SK-N-SH treated with all-trans-retinoic acid at 6 μM for 48 hours (cell line): ENCODE measurements at regions not wholly inside any gene's neighbourhood (a gene's known extent, or its start where the extent isn't known, plus 50 kb on each side); places are given as distances from the start of the nearest gene placed in this dataset.
A peak's percentile ranks its signal among the peaks of the same experiment; 100 is the strongest.

Experiments used
- ATAC-seq: fragments of 200-7000 bp; cut with Tn5 transposase; 3 replicates; pipeline ENCODE4 v1.9.1; 2020; ENCODE audit warnings: mild to moderate bottlenecking, moderate library complexity
- ARNTL ChIP-seq: fragments of 450-650 bp; formaldehyde crosslinking; IDR thresholded peaks from 2 replicates; pipeline ENCODE4 v1.5.0; 2020; ENCODE audit warnings: low read depth, mild to moderate bottlenecking, moderate library complexity, borderline replicate concordance
- BACH2 ChIP-seq: fragments of 250-450 bp; sonication (Bioruptor Pico); IDR thresholded peaks from 2 replicates; pipeline ENCODE4 v1.9.0; 2021; ENCODE audit warnings: mild to moderate bottlenecking, borderline replicate concordance
- CSDC2 ChIP-seq: fragments of 250-450 bp; sonication (Bioruptor Pico); IDR thresholded peaks from 2 replicates; pipeline ENCODE4 v1.5.0; 2020; ENCODE audit warnings: mild to moderate bottlenecking, moderate library complexity
- CSRNP3 ChIP-seq: fragments of 250-450 bp; sonication (Bioruptor Pico); IDR thresholded peaks from 2 replicates; pipeline ENCODE4 v1.5.1; 2021; ENCODE audit warnings: mild to moderate bottlenecking, moderate library complexity
- ESRRG ChIP-seq: fragments of 250-450 bp; sonication (Bioruptor Pico); IDR thresholded peaks from 2 replicates; pipeline ENCODE4 v1.6.1; 2021; ENCODE audit warnings: mild to moderate bottlenecking
- GLIS3 ChIP-seq: fragments of 250-450 bp; sonication (Bioruptor Pico); IDR thresholded peaks from 2 replicates; pipeline ENCODE4 v1.5.0; 2020; ENCODE audit warnings: mild to moderate bottlenecking, moderate library complexity
- ISL1 ChIP-seq: fragments of 250-450 bp; sonication (Bioruptor Pico); IDR thresholded peaks from 2 replicates; pipeline ENCODE4 v2.1.2; 2022; ENCODE audit warnings: mild to moderate bottlenecking, moderate library complexity
- OSR1 ChIP-seq: fragments of 250-450 bp; sonication (Bioruptor Pico); IDR thresholded peaks from 2 replicates; pipeline ENCODE4 v1.8.0; 2022; ENCODE audit warnings: moderate library complexity, mild to moderate bottlenecking, inconsistent platforms
- PPARA ChIP-seq: fragments of 250-450 bp; sonication (Bioruptor Pico); IDR thresholded peaks from 2 replicates; pipeline ENCODE4 v1.5.0; 2020; ENCODE audit warnings: mild to moderate bottlenecking, borderline replicate concordance
- RARB ChIP-seq: fragments of 250-450 bp; sonication (Bioruptor Pico); IDR thresholded peaks from 2 replicates; pipeline ENCODE4 v1.8.0; 2021; ENCODE audit warnings: mild to moderate bottlenecking, moderate library complexity
- SNAI2 ChIP-seq: fragments of 250-450 bp; sonication (Bioruptor Pico); IDR thresholded peaks from 2 replicates; pipeline ENCODE4 v1.5.0; 2020; ENCODE audit warnings: mild to moderate bottlenecking, moderate library complexity
- TCF4 ChIP-seq: fragments of 250-450 bp; sonication (Bioruptor Pico); IDR thresholded peaks from 2 replicates; pipeline ENCODE4 v1.8.0; 2021; ENCODE audit warnings: mild to moderate bottlenecking, moderate library complexity, borderline replicate concordance
- TOX ChIP-seq: fragments of 250-450 bp; sonication (Bioruptor Pico); IDR thresholded peaks from 2 replicates; pipeline ENCODE4 v1.8.0; 2021; ENCODE audit warnings: mild to moderate bottlenecking, moderate library complexity, borderline replicate concordance
- ZC3H10 ChIP-seq: fragments of 250-450 bp; sonication (Bioruptor Pico); IDR thresholded peaks from 2 replicates; pipeline ENCODE4 v1.5.1; 2021; ENCODE audit warnings: mild to moderate bottlenecking, moderate library complexity
- ZFP3 ChIP-seq: fragments of 250-450 bp; sonication (Bioruptor Pico); IDR thresholded peaks from 2 replicates; pipeline ENCODE4 v1.5.0; 2020; ENCODE audit warnings: mild to moderate bottlenecking, moderate library complexity
- ZFP30 ChIP-seq: fragments of 450-650 bp; formaldehyde crosslinking; IDR thresholded peaks from 2 replicates; pipeline ENCODE4 v1.5.0; 2022; ENCODE audit warnings: mild to moderate bottlenecking, moderate library complexity
- ZNF565 ChIP-seq: fragments of 450-650 bp; formaldehyde crosslinking; conservative IDR thresholded peaks from 2 replicates; pipeline ENCODE4 v1.5.0; 2020; ENCODE audit warnings: low read depth, mild to moderate bottlenecking, moderate library complexity
- ZNF70 ChIP-seq: fragments of 450-650 bp; formaldehyde crosslinking; IDR thresholded peaks from 2 replicates; pipeline ENCODE4 v1.5.0; 2020; ENCODE audit warnings: mild to moderate bottlenecking, moderate library complexity
- ZNF8 ChIP-seq: fragments of 450-650 bp; formaldehyde crosslinking; IDR thresholded peaks from 2 replicates; pipeline ENCODE4 v1.5.0; 2020; ENCODE audit warnings: mild to moderate bottlenecking, moderate library complexity
- TF ChIP-seq, protein P1 (sequence below): fragments of 250-450 bp; sonication (Bioruptor Pico); IDR thresholded peaks from 2 replicates; pipeline ENCODE4 v1.5.0; 2020; ENCODE audit warnings: mild to moderate bottlenecking, moderate library complexity
- TF ChIP-seq, protein P2 (sequence below): fragments of 250-450 bp; sonication (Bioruptor Pico); IDR thresholded peaks from 2 replicates; pipeline ENCODE4 v1.5.1; 2020; ENCODE audit warnings: low read depth, mild to moderate bottlenecking, moderate library complexity

- peak; percentile 63 for TF ChIP-seq ISL1 (CRISPR knock-in tag)
- TF ChIP-seq TOX (CRISPR knock-in tag) = no peak
- no peak; the same call in 2 of the 3 replicates for ATAC-seq
Observed at GRCh38 chr4:157929486-157929885, 243.3 kb downstream of the GASK1B start.

- ATAC-seq = no peak
- TF ChIP-seq ZNF565 (CRISPR knock-in tag) = no peak
- TF ChIP-seq ZFP3 (CRISPR knock-in tag) = no peak
- no peak for TF ChIP-seq SNAI2 (CRISPR knock-in tag)
- no peak for TF ChIP-seq TOX (CRISPR knock-in tag)
- TF ChIP-seq ARNTL (CRISPR knock-in tag) = no peak
- TF ChIP-seq ISL1 (CRISPR knock-in tag) = peak; percentile 94
Observed at GRCh38 chr4:157918036-157918832, 254.6 kb downstream of the GASK1B start.

- TF ChIP-seq TCF4 (peak; percentile 48; the same call in 1 of the 2 replicates), ZNF8 (CRISPR knock-in tag) (no peak), ARNTL (CRISPR knock-in tag) (no peak)
- ATAC-seq = peak; percentile 17; the same call in 1 of the 3 replicates
Observed at GRCh38 chr4:157912212-157912611, 260.6 kb downstream of the GASK1B start.

GRCh38 chr4:157911662-157912061 is 261.2 kb downstream of the GASK1B start:
- TF ChIP-seq TCF4 (peak; percentile 61), ISL1 (CRISPR knock-in tag) (peak; percentile 41), PPARA (CRISPR knock-in tag) (no peak)
- ATAC-seq = no peak; the same call in 2 of the 3 replicates

- ATAC-seq = no peak
- TF ChIP-seq ZNF565 (CRISPR knock-in tag) (no peak), ZFP3 (CRISPR knock-in tag) (no peak), SNAI2 (CRISPR knock-in tag) (no peak), TCF4 (no peak), TOX (CRISPR knock-in tag) (no peak), ZNF70 (CRISPR knock-in tag) (no peak), ZFP30 (no peak), ESRRG (CRISPR knock-in tag) (no peak), GLIS3 (CRISPR knock-in tag) (no peak), CSRNP3 (CRISPR knock-in tag) (no peak), RARB (CRISPR knock-in tag) (no peak), ISL1 (CRISPR knock-in tag) (no peak), ZC3H10 (CRISPR knock-in tag) (no peak), CSDC2 (CRISPR knock-in tag) (no peak), BACH2 (CRISPR knock-in tag) (no peak), OSR1 (CRISPR knock-in tag) (no peak), PPARA (CRISPR knock-in tag) (no peak)
- TF ChIP-seq, protein P1, sequence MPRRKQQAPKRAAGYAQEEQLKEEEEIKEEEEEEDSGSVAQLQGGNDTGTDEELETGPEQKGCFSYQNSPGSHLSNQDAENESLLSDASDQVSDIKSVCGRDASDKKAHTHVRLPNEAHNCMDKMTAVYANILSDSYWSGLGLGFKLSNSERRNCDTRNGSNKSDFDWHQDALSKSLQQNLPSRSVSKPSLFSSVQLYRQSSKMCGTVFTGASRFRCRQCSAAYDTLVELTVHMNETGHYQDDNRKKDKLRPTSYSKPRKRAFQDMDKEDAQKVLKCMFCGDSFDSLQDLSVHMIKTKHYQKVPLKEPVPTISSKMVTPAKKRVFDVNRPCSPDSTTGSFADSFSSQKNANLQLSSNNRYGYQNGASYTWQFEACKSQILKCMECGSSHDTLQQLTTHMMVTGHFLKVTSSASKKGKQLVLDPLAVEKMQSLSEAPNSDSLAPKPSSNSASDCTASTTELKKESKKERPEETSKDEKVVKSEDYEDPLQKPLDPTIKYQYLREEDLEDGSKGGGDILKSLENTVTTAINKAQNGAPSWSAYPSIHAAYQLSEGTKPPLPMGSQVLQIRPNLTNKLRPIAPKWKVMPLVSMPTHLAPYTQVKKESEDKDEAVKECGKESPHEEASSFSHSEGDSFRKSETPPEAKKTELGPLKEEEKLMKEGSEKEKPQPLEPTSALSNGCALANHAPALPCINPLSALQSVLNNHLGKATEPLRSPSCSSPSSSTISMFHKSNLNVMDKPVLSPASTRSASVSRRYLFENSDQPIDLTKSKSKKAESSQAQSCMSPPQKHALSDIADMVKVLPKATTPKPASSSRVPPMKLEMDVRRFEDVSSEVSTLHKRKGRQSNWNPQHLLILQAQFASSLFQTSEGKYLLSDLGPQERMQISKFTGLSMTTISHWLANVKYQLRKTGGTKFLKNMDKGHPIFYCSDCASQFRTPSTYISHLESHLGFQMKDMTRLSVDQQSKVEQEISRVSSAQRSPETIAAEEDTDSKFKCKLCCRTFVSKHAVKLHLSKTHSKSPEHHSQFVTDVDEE (CRISPR knock-in tag) = no peak
- TF ChIP-seq, protein P2, sequence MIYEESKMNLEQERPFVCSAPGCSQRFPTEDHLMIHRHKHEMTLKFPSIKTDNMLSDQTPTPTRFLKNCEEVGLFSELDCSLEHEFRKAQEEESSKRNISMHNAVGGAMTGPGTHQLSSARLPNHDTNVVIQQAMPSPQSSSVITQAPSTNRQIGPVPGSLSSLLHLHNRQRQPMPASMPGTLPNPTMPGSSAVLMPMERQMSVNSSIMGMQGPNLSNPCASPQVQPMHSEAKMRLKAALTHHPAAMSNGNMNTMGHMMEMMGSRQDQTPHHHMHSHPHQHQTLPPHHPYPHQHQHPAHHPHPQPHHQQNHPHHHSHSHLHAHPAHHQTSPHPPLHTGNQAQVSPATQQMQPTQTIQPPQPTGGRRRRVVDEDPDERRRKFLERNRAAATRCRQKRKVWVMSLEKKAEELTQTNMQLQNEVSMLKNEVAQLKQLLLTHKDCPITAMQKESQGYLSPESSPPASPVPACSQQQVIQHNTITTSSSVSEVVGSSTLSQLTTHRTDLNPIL (CRISPR knock-in tag) = no peak
- TF ChIP-seq, all 23 proteins: peak for 0
Observed at GRCh38 chr4:157908691-157909090, 264.1 kb downstream of the GASK1B start.
